Body of pancreas (tissue), 4 donors: ENCODE measurements at regions not wholly inside any gene's neighbourhood (a gene's known extent, or its start where the extent isn't known, plus 50 kb on each side); places are given as distances from the start of the nearest gene placed in this dataset.

ENCODE experiments used
- CTCF ChIP-seq, 7 experiments: fragments of 450-650 bp in 4 of 7; fragments of 200-600 bp in 3 of 7; sonication (generic) in 3 of 7; IDR thresholded peaks; one replicate each; pipeline ENCODE4 v1.5.1; 2016 to 2019; ENCODE audit warnings: antibody characterized with exemption in 7 of 7
- POLR2A ChIP-seq, 3 donors: fragments of 450-650 bp; IDR thresholded peaks; one replicate each; pipeline ENCODE4 v1.6.1; 2016; ENCODE audit warnings: antibody characterized with exemption in 3 of 3, mild to moderate bottlenecking in 2 of 3

GRCh38 chr18:55795101-55795669, 207.2 kb upstream of the TCF4 start:
- TF ChIP-seq CTCF (IDR thresholded peaks at IDR 0.05) (no peak), POLR2A (IDR thresholded peaks at IDR 0.05) (no peak)
